ENCODE measurements at regions not wholly inside any gene's neighbourhood (a gene's known extent, or its start where the extent isn't known, plus 50 kb on each side); places are given as distances from the start of the nearest gene placed in this dataset.

- no peak for TF ChIP-seq POLR2A (IDR thresholded peaks at IDR 0.05; ENCODE audit: low read depth, low read length)
- no peak for DNase-seq (ENCODE audit: insufficient read length, low spot score)
- FAIRE-seq: no peak
Observed at GRCh38 chr2:236855866-236856847, 229.5 kb upstream of the COPS8 start.

GRCh38 chr2:236856848-236857235 lies 228.8 kb upstream of the COPS8 start:
- DNase-seq (ENCODE audit: insufficient read length, low spot score): no peak
- FAIRE-seq: no peak
- no peak for TF ChIP-seq POLR2A (IDR thresholded peaks at IDR 0.05; ENCODE audit: low read depth, low read length)

- no peak for FAIRE-seq
- no peak for DNase-seq (ENCODE audit: insufficient read length, low spot score)
- TF ChIP-seq POLR2A (IDR thresholded peaks at IDR 0.05; ENCODE audit: low read depth, low read length): no peak
Observed at GRCh38 chr2:236857246-236857645, 228.4 kb upstream of the COPS8 start.

DNA sequence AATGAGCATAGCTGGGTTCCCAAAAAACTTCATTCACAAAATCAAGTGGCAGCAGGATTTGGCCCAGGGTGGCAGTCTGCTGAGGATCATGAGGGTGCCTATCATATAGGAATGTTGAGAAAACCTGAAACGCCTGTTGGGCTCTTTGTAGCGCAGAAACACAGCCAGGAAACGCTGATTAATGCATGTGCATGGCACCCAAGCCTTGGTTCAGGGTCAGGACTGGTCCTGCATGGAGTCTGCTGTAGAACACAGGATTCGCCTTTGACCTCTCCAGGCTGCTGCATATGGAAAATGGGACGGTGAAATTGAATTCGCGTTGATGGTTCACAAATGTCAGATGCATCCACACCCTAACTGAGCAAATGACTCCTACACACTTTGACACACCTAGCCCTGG lies 227.9 kb upstream of the COPS8 start:
- no peak for DNase-seq (ENCODE audit: insufficient read length, low spot score)
- TF ChIP-seq POLR2A (IDR thresholded peaks at IDR 0.05; ENCODE audit: low read depth, low read length): no peak
- no peak for FAIRE-seq

DNA sequence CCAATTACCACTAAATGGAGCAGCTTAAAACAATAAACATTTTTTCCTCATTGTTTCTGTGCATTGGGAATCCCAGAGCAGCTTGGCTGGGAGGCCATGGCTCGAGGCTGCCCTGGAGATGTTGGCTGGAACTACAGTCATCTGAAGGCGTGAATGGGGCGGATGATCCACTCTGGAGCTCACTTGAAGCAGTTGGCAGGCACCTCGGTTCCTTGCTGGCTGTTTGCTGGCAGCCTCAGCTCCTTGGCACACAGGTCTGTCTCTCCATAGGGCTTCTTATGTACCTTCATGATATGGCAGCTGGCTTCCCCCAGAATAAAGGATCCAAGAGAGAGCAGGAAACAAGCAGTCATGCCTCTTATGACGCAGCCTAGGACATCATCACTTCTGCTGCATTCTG lies 227.0 kb upstream of the COPS8 start:
- TF ChIP-seq POLR2A (IDR thresholded peaks at IDR 0.05; ENCODE audit: low read depth, low read length): no peak
- DNase-seq (ENCODE audit: insufficient read length, low spot score): no peak
- no peak for FAIRE-seq

DNA sequence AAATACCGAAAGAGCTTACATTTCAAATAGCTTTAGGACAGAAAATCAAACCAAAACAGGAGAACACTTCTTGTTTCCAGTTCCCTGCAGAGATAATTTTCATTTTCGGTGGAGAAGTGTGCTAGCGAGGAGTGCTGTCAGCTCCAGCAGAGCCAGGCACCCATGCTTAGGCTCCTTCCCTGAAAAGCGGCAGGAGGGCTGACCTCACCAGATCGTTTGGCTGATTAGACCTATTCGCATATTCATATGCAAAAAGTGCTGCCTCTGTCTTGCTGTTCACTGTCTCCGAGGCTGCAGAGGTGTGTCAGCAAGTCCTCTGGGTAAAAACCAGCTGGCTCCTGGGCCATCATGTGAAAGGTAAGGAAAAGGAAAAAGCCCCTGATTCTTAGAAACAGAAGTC lies 225.8 kb upstream of the COPS8 start:
- DNase-seq (ENCODE audit: insufficient read length, low spot score) (no peak), FAIRE-seq (no peak)
- no peak for TF ChIP-seq POLR2A (IDR thresholded peaks at IDR 0.05; ENCODE audit: low read depth, low read length)

DNA sequence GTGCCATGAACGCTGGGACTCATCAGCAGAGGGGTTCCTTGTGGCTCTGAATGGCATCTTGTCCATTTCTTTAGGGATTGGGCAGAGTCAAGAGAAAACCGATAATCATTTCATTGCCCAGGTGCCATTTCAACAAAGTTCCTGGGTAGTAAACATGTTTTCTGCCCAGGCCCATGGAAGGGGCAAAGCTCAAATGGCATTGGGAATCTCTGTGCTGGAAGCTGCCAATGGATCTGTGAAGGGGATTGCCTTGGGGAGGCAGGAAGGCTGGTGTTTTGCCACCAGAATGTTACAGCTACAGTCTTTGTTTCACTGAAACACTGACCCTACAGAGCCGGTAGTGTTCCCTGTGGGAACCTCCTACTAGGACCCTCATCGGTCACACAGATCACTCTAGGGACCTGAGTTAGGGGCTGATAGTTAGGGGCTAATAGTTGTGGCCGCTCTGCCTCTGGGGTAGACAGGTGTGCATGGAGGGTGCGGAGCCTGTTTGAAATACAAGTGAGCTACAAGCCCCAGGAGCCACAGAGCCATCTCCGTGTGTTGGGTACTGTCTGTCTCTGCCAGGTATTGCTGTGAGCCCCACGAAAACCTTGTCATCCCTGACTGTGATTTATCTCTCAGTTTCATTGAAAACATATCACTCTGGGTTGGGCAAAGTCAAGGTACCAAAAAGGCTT lies 224.4 kb upstream of the COPS8 start:
- no peak for TF ChIP-seq POLR2A (IDR thresholded peaks at IDR 0.05; ENCODE audit: low read depth, low read length)
- FAIRE-seq (no peak), DNase-seq (ENCODE audit: insufficient read length, low spot score) (no peak)

DNA sequence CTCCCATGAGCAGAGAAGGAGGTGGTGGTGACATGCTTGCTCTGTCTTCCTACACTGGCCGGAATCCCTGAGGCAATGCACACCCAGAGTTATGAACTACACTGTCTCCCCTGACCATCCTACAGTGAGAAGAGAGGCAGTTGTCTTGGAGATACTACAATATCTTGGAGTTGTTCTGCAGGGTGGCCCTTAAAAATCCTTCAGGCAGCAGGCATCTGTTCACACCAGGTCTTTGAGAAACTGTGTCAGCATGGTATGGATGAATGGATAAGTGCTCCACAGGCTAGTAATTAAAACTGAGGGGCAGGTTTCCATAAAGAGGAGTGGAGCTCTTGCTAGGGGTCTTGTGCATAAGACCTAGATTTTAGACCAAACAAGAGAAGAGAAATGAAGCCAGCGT lies 223.7 kb upstream of the COPS8 start:
- no peak for TF ChIP-seq POLR2A (IDR thresholded peaks at IDR 0.05; ENCODE audit: low read depth, low read length)
- FAIRE-seq: no peak
- DNase-seq (ENCODE audit: insufficient read length, low spot score): no peak

- FAIRE-seq (no peak), DNase-seq (ENCODE audit: insufficient read length, low spot score) (no peak)
- no peak for TF ChIP-seq POLR2A (IDR thresholded peaks at IDR 0.05; ENCODE audit: low read depth, low read length)
Observed at GRCh38 chr2:236862526-236862925, 223.2 kb upstream of the COPS8 start.

- FAIRE-seq (no peak), DNase-seq (ENCODE audit: insufficient read length, low spot score) (no peak)
- TF ChIP-seq POLR2A (IDR thresholded peaks at IDR 0.05; ENCODE audit: low read depth, low read length): no peak
Observed at GRCh38 chr2:236862961-236863728, 222.5 kb upstream of the COPS8 start.

DNA sequence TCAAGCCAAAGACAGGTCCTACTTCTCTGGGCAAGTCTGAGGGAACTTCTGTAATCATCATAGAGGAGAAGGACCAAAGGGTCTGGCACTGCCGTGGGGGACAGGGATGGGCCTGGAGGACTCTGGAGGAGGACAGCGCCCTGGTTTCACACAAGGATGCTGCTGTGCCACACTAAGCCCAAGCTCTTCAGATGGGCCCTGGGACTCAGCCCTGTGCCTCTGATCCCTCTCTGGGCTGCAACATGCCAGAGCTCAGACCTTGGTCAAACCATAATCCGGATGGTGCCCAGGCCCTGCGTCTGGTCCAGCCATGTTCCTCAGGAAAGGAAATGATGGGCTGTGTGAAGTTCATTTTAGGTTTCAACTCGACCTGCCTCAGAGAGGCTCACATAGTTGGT lies 222.0 kb upstream of the COPS8 start:
- no peak for FAIRE-seq
- no peak for TF ChIP-seq POLR2A (IDR thresholded peaks at IDR 0.05; ENCODE audit: low read depth, low read length)
- no peak for DNase-seq (ENCODE audit: insufficient read length, low spot score)

- DNase-seq (ENCODE audit: insufficient read length, low spot score) (no peak), FAIRE-seq (no peak)
- no peak for TF ChIP-seq POLR2A (IDR thresholded peaks at IDR 0.05; ENCODE audit: low read depth, low read length)
Observed at GRCh38 chr2:236865052-236865451, 220.6 kb upstream of the COPS8 start.

DNA sequence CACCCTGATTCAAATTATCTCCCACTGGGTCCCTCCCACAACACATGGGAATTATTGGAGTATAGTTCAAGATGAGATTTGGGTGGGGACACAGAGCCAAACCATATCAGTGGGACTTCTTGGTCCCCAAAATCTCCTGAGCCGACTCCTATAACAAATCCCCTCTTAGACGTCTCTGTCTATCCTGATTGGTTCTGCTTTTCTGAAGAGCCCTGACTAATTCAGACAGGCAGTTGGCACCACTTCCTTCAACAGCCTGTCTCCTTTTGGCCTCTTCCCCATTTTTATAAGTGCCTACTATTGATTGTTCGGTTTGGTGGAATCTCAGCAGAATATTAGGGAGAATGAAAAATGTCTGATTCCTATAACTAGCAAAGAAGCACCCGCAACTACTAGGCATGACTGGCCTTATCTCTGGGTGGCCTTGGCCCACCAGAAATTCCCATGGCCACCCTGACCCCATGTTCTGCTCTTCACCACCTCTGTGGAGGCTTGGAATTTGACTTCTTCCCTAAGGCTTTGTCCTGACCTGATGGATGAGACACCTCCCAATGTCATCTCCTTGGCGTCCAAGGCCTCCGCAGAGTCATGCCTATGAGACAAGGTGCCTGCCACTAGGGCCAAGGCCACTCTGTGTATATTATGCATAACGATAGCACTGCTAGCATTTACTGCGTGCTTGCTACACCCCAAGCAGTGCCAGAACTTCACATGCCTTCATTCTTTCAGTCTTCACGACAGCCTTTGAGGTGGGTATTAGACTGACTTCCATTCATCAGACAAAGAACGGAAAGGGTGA lies 218.9 kb upstream of the COPS8 start:
- FAIRE-seq (no peak), DNase-seq (ENCODE audit: insufficient read length, low spot score) (no peak)
- no peak for TF ChIP-seq POLR2A (IDR thresholded peaks at IDR 0.05; ENCODE audit: low read depth, low read length)
